NB4 (cell line): ENCODE measurements at regions not wholly inside any gene's neighbourhood (a gene's known extent, or its start where the extent isn't known, plus 50 kb on each side); places are given as distances from the start of the nearest gene placed in this dataset.

Experiments used
- DNase-seq: peaks from one replicate; pipeline ENCODE4 v3.0.0; 2010; ENCODE audit warnings: low read depth
- H3K4me3 ChIP-seq: one replicate; pipeline ENCODE4 v1.5.1; 2011; ENCODE audit warnings: mild to moderate bottlenecking, low read depth, low read length, moderate library complexity
- CTCF ChIP-seq: IDR thresholded peaks from one replicate; pipeline ENCODE4 v1.5.1; 2012; ENCODE audit warnings: low read depth, low read length
- MAX ChIP-seq: IDR thresholded peaks from 2 replicates; pipeline ENCODE4 v1.6.1; 2011; ENCODE audit warnings: low read depth, low read length
- MYC ChIP-seq: IDR thresholded peaks from 2 replicates; pipeline ENCODE4 v1.6.1; 2011; ENCODE audit warnings: low read depth, low read length
- POLR2A ChIP-seq: IDR thresholded peaks from 2 replicates; pipeline ENCODE4 v1.6.1; 2011; ENCODE audit warnings: mild to moderate bottlenecking; ENCODE audit not compliant: insufficient read length; ENCODE audit errors: extremely low read depth

- TF ChIP-seq POLR2A: no peak
- no peak for TF ChIP-seq CTCF
- no peak for TF ChIP-seq MYC
- TF ChIP-seq MAX: no peak
- no peak overlapping the region for H3K4me3 ChIP-seq
- no peak for DNase-seq
Measured at GRCh38 chr2:76251342-76251741, 540.6 kb upstream of the GCFC2 start.

GRCh38 chr2:76247006-76247405 lies 536.3 kb upstream of the GCFC2 start:
- no peak overlapping the region for H3K4me3 ChIP-seq
- TF ChIP-seq MYC (no peak), MAX (no peak), POLR2A (no peak), CTCF (no peak)
- DNase-seq: no peak

- no peak overlapping the region for H3K4me3 ChIP-seq
- no peak for DNase-seq
- TF ChIP-seq MAX (no peak), CTCF (no peak), MYC (no peak), POLR2A (no peak)
Measured at GRCh38 chr2:76211991-76212985, 501.6 kb upstream of the GCFC2 start.

- no peak for DNase-seq
- no peak overlapping the region for H3K4me3 ChIP-seq
- TF ChIP-seq POLR2A: no peak
- TF ChIP-seq CTCF: no peak
- no peak for TF ChIP-seq MYC
- TF ChIP-seq MAX: no peak
Measured at GRCh38 chr2:76210551-76210950, 499.8 kb upstream of the GCFC2 start.

- TF ChIP-seq CTCF (no peak), POLR2A (no peak), MAX (no peak)
- DNase-seq: no peak
Measured at GRCh38 chr2:76204048-76204447, 493.3 kb upstream of the GCFC2 start.

GRCh38 chr2:76202866-76203265 lies 492.2 kb upstream of the GCFC2 start:
- no peak for DNase-seq
- no peak for TF ChIP-seq MYC

More at GRCh38 chr2:76204048-76204447, 493.3 kb upstream of the GCFC2 start:
- no peak overlapping the region for H3K4me3 ChIP-seq

More at GRCh38 chr2:76202866-76203265, 492.2 kb upstream of the GCFC2 start:
- no peak overlapping the region for H3K4me3 ChIP-seq
